ENCODE measurements at regions not wholly inside any gene's neighbourhood (a gene's known extent, or its start where the extent isn't known, plus 50 kb on each side); places are given as distances from the start of the nearest gene placed in this dataset.

DNA sequence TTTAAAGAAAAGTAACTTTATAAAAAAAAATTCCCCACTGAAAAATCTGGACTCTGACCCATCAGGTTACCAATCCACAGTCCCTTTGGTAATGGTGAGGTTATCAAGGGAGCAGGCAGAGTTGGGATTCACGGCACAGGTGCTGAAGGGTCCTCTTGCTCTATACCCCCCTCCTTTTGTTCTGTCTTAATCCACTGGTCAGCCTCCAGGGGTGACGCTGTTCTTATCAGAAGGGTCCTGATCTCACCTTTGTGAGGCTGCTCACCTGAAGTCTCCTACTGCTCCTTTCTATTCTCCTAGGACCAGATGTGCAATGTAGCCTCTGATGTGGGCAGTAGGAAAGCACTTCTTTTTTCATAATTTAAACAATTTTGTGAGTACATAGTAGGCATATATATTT lies 80.6 kb upstream of the E2F8 start:
- in situ Hi-C loops (cut with MboI; ENCODE audit: low pct_ligation_motif_present in 1 of 4, low pct_unique_long_range_greater_than_20kb in 1 of 4, low sequenced_read_pairs in 3 of 4): loop anchor here in 2 of 4 donors (25.0 kb wide), 2 partner anchors 216 to 416 kb away; no protein-coding TSS in a partner anchor
- DNase-seq: no peak
- H3K27me3 ChIP-seq: peaks cover 7% of the 10 kb centered on the region
- 75 to 87% methylated on average over 2 of the region's 2 CpGs for WGBS, 2 donors (ENCODE audit: low coverage in 1 of 2)
- intact Hi-C loops (cut with DNase I; ENCODE audit: low total_unique reads): no loop called here
- H3K4me3 ChIP-seq: no peak overlapping the region
- no peak overlapping the region for H3K27ac ChIP-seq
- no peaks in the 10 kb centered on the region for H3K36me3 ChIP-seq
- no peaks in the 10 kb centered on the region for H3K9me3 ChIP-seq
- H3K4me1 ChIP-seq: peaks cover 0 to 9% (median 8%) of the 10 kb centered on the region in 4 donors
- TF ChIP-seq POLR2A (IDR thresholded peaks at IDR 0.05) (no peak), CTCF (IDR thresholded peaks at IDR 0.05) (no peak), EP300 (IDR thresholded peaks at IDR 0.05; ENCODE audit: low read depth) (no peak), POLR2AphosphoS5 (IDR thresholded peaks at IDR 0.05) (no peak)

GRCh38 chr11:19320827-19321226 lies 80.1 kb upstream of the E2F8 start:
- in situ Hi-C loops (cut with MboI; ENCODE audit: low pct_ligation_motif_present in 1 of 4, low pct_unique_long_range_greater_than_20kb in 1 of 4, low sequenced_read_pairs in 3 of 4): loop anchor here in 2 of 4 donors (25.0 kb wide), 2 partner anchors 216 to 416 kb away; no protein-coding TSS in a partner anchor
- intact Hi-C loops (cut with DNase I; ENCODE audit: low total_unique reads): no loop called here

DNA sequence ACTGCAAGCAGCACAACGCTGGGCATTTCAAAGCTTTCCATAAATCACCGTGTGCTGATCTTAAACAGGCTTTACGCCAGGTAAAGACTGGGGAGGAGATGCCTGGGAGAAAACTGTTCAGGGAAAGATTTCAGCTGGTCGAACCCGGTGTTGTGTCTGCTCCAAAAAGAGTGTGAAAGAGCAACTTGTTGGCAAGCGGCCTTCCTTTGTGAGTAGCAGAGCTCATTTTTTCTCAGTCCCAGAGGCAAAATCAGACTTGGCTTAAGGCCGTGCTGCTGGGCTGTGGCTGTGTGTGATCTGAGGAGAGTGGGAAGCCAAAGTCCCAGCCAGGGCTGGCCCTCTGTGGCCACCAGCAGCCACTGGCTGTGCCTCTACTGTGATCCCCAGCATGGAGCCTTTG lies 75.7 kb upstream of the E2F8 start:
- H3K9me3 ChIP-seq: no peaks in the 10 kb centered on the region
- H3K36me3 ChIP-seq: no peaks in the 10 kb centered on the region
- H3K4me3 ChIP-seq: no peak overlapping the region
- 60 to 74% methylated on average over 3 to 7 of the region's 7 CpGs for WGBS, 2 donors (ENCODE audit: low coverage in 1 of 2)
- no peak overlapping the region for H3K27ac ChIP-seq
- intact Hi-C loops (cut with DNase I; ENCODE audit: low total_unique reads) (no loop called here), in situ Hi-C loops (cut with MboI; ENCODE audit: low pct_ligation_motif_present in 1 of 4, low pct_unique_long_range_greater_than_20kb in 1 of 4, low sequenced_read_pairs in 3 of 4) (loop anchor here in 3 of 4 donors (10.0 to 25.0 kb wide), 3 partner anchors 221 to 421 kb away; no protein-coding TSS in a partner anchor)
- DNase-seq: no peak
- TF ChIP-seq CTCF (IDR thresholded peaks at IDR 0.05) (no peak), EP300 (IDR thresholded peaks at IDR 0.05; ENCODE audit: low read depth) (no peak), POLR2AphosphoS5 (IDR thresholded peaks at IDR 0.05) (no peak), POLR2A (IDR thresholded peaks at IDR 0.05) (no peak)
- H3K27me3 ChIP-seq: no peaks in the 10 kb centered on the region
- peaks cover 0 to 11% (median 8%) of the 10 kb centered on the region in 4 donors for H3K4me1 ChIP-seq

More at GRCh38 chr11:19320827-19321226, 80.1 kb upstream of the E2F8 start:
- H3K4me1 ChIP-seq: peaks cover 0 to 9% (median 8%) of the 10 kb centered on the region in 4 donors
- no peak overlapping the region for H3K27ac ChIP-seq
- no peak overlapping the region for H3K4me3 ChIP-seq
- no peak for DNase-seq
- H3K27me3 ChIP-seq: peaks cover 7% of the 10 kb centered on the region
- TF ChIP-seq POLR2AphosphoS5 (IDR thresholded peaks at IDR 0.05) (no peak), POLR2A (IDR thresholded peaks at IDR 0.05) (no peak), EP300 (IDR thresholded peaks at IDR 0.05; ENCODE audit: low read depth) (no peak), CTCF (IDR thresholded peaks at IDR 0.05) (no peak)
- 20 to 32% methylated on average over 1 of the region's 1 CpG for WGBS, 2 donors (ENCODE audit: low coverage in 1 of 2)
- H3K36me3 ChIP-seq: no peaks in the 10 kb centered on the region
- no peaks in the 10 kb centered on the region for H3K9me3 ChIP-seq

GRCh38 chr11:19315511-19315910 lies 74.8 kb upstream of the E2F8 start:
- 80% methylated on average over 2 of the region's 2 CpGs; no CpG with 5 or more reads in 1 of the 2 donors for WGBS, 2 donors (ENCODE audit: low coverage in 1 of 2)

More at GRCh38 chr11:19315511-19315910, 74.8 kb upstream of the E2F8 start:
- no peak overlapping the region for H3K27ac ChIP-seq
- no peaks in the 10 kb centered on the region for H3K27me3 ChIP-seq
- intact Hi-C loops (cut with DNase I; ENCODE audit: low total_unique reads): no loop called here
- no peak for DNase-seq
- H3K4me3 ChIP-seq: no peak overlapping the region
- TF ChIP-seq CTCF (IDR thresholded peaks at IDR 0.05): no peak
- no peak for TF ChIP-seq POLR2AphosphoS5 (IDR thresholded peaks at IDR 0.05)
- TF ChIP-seq POLR2A (IDR thresholded peaks at IDR 0.05): no peak
- TF ChIP-seq EP300 (IDR thresholded peaks at IDR 0.05; ENCODE audit: low read depth): no peak
- no peaks in the 10 kb centered on the region for H3K9me3 ChIP-seq
- in situ Hi-C loops (cut with MboI; ENCODE audit: low pct_ligation_motif_present in 1 of 4, low pct_unique_long_range_greater_than_20kb in 1 of 4, low sequenced_read_pairs in 3 of 4): loop anchor here in 3 of 4 donors (10.0 to 25.0 kb wide), 3 partner anchors 222 to 422 kb away; no protein-coding TSS in a partner anchor
- no peaks in the 10 kb centered on the region for H3K36me3 ChIP-seq
- peaks cover 0 to 11% (median 8%) of the 10 kb centered on the region in 4 donors for H3K4me1 ChIP-seq

All from transverse colon (tissue), 4 donors.